SK-N-SH (cell line): ENCODE measurements at regions not wholly inside any gene's neighbourhood (a gene's known extent, or its start where the extent isn't known, plus 50 kb on each side); places are given as distances from the start of the nearest gene placed in this dataset.

Source experiments
- CTCF ChIP-seq: fragments of 200-600 bp; sonication (generic); IDR thresholded peaks from 2 replicates; pipeline ENCODE4 v1.6.1; 2017; ENCODE audit warnings: antibody characterized with exemption, mild to moderate bottlenecking, moderate library complexity
- EP300 ChIP-seq, 2 experiments: IDR thresholded peaks; 2 replicates each; pipeline versions ENCODE4 v1.4.0 to v1.6.1; 2012; ENCODE audit warnings: borderline replicate concordance in 1 of 2, low read depth in 1 of 2, low read length in 1 of 2
- SMC3 ChIP-seq: IDR thresholded peaks from 2 replicates; pipeline ENCODE4 v1.6.1; 2012; ENCODE audit warnings: low read depth, low read length, improper control_type of control experiment

- TF ChIP-seq SMC3 (no peak), CTCF (no peak), EP300 (IDR thresholded peaks at IDR 0.05; ENCODE audit: borderline replicate concordance in 1 of 2, low read depth in 1 of 2, low read length in 1 of 2) (no peak)
Measured at GRCh38 chr21:27953340-27954045, 986.6 kb upstream of the ADAMTS5 start.
